Liver (tissue), 7 donors: ENCODE measurements at regions not wholly inside any gene's neighbourhood (a gene's known extent, or its start where the extent isn't known, plus 50 kb on each side); places are given as distances from the start of the nearest gene placed in this dataset.
"Not testable (repeated sequence)": the region's sequence is repeated elsewhere in the genome, so short reads cannot be mapped to it uniquely, and the experiment has no call there.

Experiments used
- DNase-seq: peaks from one replicate; pipeline ENCODE4 v3.0.0-alpha.2; 2017; ENCODE audit warnings: low spot score
- H3K27ac ChIP-seq, 2 donors: one replicate each; pipeline ENCODE4 v1.7.0; 2013; ENCODE audit warnings: inconsistent platforms in 2 of 2, low read length in 2 of 2, control low read depth in 1 of 2, low read depth in 1 of 2, mild to moderate bottlenecking in 1 of 2
- H3K27me3 ChIP-seq, 4 donors: one replicate each; pipeline versions ENCODE4 v1.6.1 to v1.7.0; 2013; ENCODE audit warnings: low read length in 3 of 4, inconsistent platforms in 1 of 4, mild to moderate bottlenecking in 1 of 4, moderate library complexity in 1 of 4; ENCODE audit not compliant: control insufficient read depth in 4 of 4, insufficient read depth in 4 of 4
- H3K36me3 ChIP-seq, 4 donors: one replicate each; pipeline versions ENCODE4 v1.6.1 to v1.7.0; 2013; ENCODE audit warnings: low read length in 3 of 4, mild to moderate bottlenecking in 3 of 4, low read depth in 1 of 4, moderate library complexity in 1 of 4; ENCODE audit not compliant: control insufficient read depth in 4 of 4, insufficient read depth in 3 of 4
- H3K4me1 ChIP-seq, 4 donors: one replicate each; pipeline versions ENCODE4 v1.6.1 to v1.7.0; 2013; ENCODE audit warnings: low read length in 3 of 4, mild to moderate bottlenecking in 3 of 4, moderate library complexity in 1 of 4; ENCODE audit not compliant: control insufficient read depth in 4 of 4, insufficient read depth in 4 of 4
- H3K4me3 ChIP-seq, 3 donors: one replicate each; pipeline versions ENCODE4 v1.6.1 to v1.7.0; 2013; ENCODE audit warnings: low read length in 3 of 3, control low read depth in 1 of 3, low read depth in 1 of 3, mild to moderate bottlenecking in 1 of 3
- H3K9ac ChIP-seq, 2 donors: one replicate each; pipeline ENCODE4 v1.7.0; 2013; ENCODE audit warnings: low read length in 2 of 2, mild to moderate bottlenecking in 2 of 2, moderate library complexity in 2 of 2, control low read depth in 1 of 2, low read depth in 1 of 2
- H3K9me3 ChIP-seq, 4 donors: one replicate each; pipeline versions ENCODE4 v1.6.1 to v1.7.0; 2013; ENCODE audit warnings: low read length in 3 of 4; ENCODE audit not compliant: control insufficient read depth in 4 of 4
- EGR1 ChIP-seq, 2 donors: IDR thresholded peaks; 2 replicates each; pipeline ENCODE4 v1.6.1; 2016 to 2018; ENCODE audit warnings: antibody characterized with exemption in 2 of 2, low read depth in 2 of 2
- FOXA1 ChIP-seq: IDR thresholded peaks from 2 replicates; pipeline ENCODE4 v1.6.1; 2016; ENCODE audit warnings: antibody characterized with exemption
- FOXA2 ChIP-seq: IDR thresholded peaks from 2 replicates; pipeline ENCODE4 v1.6.1; 2016; ENCODE audit warnings: antibody characterized with exemption
- HNF4A ChIP-seq, 2 donors: conservative IDR thresholded peaks; 2 replicates each; pipeline ENCODE4 v1.6.1; 2016; ENCODE audit warnings: antibody characterized with exemption in 2 of 2, mild to moderate bottlenecking in 2 of 2
- HNF4G ChIP-seq: IDR thresholded peaks from 2 replicates; pipeline ENCODE4 v1.6.1; 2016; ENCODE audit warnings: antibody characterized with exemption
- JUND ChIP-seq, 2 donors: IDR thresholded peaks; 2 replicates each; pipeline ENCODE4 v1.6.1; 2016; ENCODE audit warnings: antibody characterized with exemption in 2 of 2
- NR2F2 ChIP-seq: IDR thresholded peaks from 2 replicates; pipeline ENCODE4 v1.6.1; 2016; ENCODE audit warnings: antibody characterized with exemption
- RAD21 ChIP-seq, 2 donors: IDR thresholded peaks; 2 replicates each; pipeline ENCODE4 v1.6.1; 2016; ENCODE audit warnings: antibody characterized with exemption in 2 of 2, mild to moderate bottlenecking in 2 of 2
- SP1 ChIP-seq: IDR thresholded peaks from 2 replicates; pipeline ENCODE4 v1.6.1; 2018; ENCODE audit warnings: antibody characterized with exemption, mild to moderate bottlenecking
- TAF1 ChIP-seq: conservative IDR thresholded peaks from 2 replicates; pipeline ENCODE4 v1.6.1; 2016; ENCODE audit warnings: antibody characterized with exemption, mild to moderate bottlenecking
- YY1 ChIP-seq: IDR thresholded peaks from 2 replicates; pipeline ENCODE4 v1.6.1; 2016; ENCODE audit warnings: antibody characterized with exemption, mild to moderate bottlenecking
- WGBS: extraction: QIAGEN DNeasy Blood & Tissue Kit; methylation state at CpG from one replicate; pipeline ENCODE4 v1.1.7; 2013; 5-methylcytosine and 5-hydroxymethylcytosine counted together
- TF ChIP-seq, protein P1 (sequence below): IDR thresholded peaks from 2 replicates; pipeline ENCODE4 v1.6.1; 2016; ENCODE audit warnings: antibody characterized with exemption
- TF ChIP-seq, protein P2 (sequence below): IDR thresholded peaks from 2 replicates; pipeline ENCODE4 v1.6.1; 2016; ENCODE audit warnings: antibody characterized with exemption
- donor health status: healthy.
- donor health status: healthy.
- donor health status: healthy.
- donor health status: healthy.

DNA sequence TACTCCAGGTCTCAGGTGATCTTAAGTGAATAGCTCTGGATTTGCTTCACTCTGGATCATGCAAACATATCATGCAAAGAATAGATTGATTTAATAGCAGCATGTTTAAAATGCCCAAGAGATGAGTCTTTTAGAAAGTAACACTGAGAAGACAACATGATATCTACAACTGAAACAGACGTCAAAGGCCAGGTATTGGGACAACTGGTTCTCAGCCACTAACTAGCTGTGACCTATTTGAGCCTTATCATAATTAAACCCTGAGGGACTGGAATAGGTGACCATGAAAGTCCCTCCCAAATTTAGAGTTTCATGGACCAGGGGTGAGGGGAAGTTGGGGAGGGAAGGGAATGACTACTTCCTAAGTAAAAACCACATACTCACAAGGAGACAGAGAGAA is 95.7 kb downstream of the NIBAN1 start:
- no peak for DNase-seq
- Histone ChIP-seq H3K27me3 (no peaks in the 10 kb centered on the region), H3K4me1 (no peaks in the 10 kb centered on the region), H3K4me3 (no peak overlapping the region), H3K36me3 (no peaks in the 10 kb centered on the region), H3K27ac (no peak overlapping the region), H3K9me3 (no peaks in the 10 kb centered on the region), H3K9ac (no peak overlapping the region)
- TF ChIP-seq RAD21 (IDR thresholded peaks at IDR 0.05): no peak
- TF ChIP-seq NR2F2: no peak
- no peak for TF ChIP-seq YY1
- no peak for TF ChIP-seq HNF4G
- no peak for TF ChIP-seq FOXA1
- no peak for TF ChIP-seq JUND (IDR thresholded peaks at IDR 0.05)
- TF ChIP-seq EGR1 (IDR thresholded peaks at IDR 0.05; ENCODE audit: low read depth in 2 of 2): no peak
- no peak for TF ChIP-seq SP1
- TF ChIP-seq, protein P1, sequence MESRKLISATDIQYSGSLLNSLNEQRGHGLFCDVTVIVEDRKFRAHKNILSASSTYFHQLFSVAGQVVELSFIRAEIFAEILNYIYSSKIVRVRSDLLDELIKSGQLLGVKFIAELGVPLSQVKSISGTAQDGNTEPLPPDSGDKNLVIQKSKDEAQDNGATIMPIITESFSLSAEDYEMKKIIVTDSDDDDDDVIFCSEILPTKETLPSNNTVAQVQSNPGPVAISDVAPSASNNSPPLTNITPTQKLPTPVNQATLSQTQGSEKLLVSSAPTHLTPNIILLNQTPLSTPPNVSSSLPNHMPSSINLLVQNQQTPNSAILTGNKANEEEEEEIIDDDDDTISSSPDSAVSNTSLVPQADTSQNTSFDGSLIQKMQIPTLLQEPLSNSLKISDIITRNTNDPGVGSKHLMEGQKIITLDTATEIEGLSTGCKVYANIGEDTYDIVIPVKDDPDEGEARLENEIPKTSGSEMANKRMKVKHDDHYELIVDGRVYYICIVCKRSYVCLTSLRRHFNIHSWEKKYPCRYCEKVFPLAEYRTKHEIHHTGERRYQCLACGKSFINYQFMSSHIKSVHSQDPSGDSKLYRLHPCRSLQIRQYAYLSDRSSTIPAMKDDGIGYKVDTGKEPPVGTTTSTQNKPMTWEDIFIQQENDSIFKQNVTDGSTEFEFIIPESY: no peak
- 87% methylated on average over 1 of the region's 1 CpG for WGBS

DNA sequence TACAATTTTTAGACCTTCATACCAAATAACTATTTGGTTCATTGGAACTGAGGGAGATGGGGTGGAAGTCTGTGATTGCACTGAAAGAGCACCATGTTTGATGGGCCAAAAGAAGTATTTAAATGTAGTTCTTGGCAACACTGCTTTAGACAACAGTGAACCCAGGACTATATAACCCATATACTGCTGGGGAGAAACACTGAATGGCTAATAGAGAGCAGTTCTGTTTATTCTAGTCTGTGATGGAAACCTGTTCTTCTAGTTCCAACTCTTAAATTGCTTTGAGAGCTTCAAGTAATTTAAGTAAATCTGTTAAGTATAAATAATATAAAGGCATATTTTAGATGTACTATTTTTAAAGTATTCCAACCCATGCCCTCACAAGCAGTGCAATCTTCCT is 96.3 kb downstream of the NIBAN1 start:
- TF ChIP-seq JUND (IDR thresholded peaks at IDR 0.05) (no peak), SP1 (no peak), FOXA2 (no peak), HNF4A (conservative IDR thresholded peaks at IDR 0.05) (no peak), NR2F2 (no peak), HNF4G (no peak), TAF1 (no peak), FOXA1 (no peak), YY1 (no peak)
- DNase-seq: no peak
- no peak overlapping the region for H3K27ac ChIP-seq
- H3K27me3 ChIP-seq: no peaks in the 10 kb centered on the region
- H3K9ac ChIP-seq: no peak overlapping the region
- no peaks in the 10 kb centered on the region for H3K4me1 ChIP-seq
- H3K4me3 ChIP-seq: no peak overlapping the region
- no peaks in the 10 kb centered on the region for H3K9me3 ChIP-seq
- no peaks in the 10 kb centered on the region for H3K36me3 ChIP-seq

DNA sequence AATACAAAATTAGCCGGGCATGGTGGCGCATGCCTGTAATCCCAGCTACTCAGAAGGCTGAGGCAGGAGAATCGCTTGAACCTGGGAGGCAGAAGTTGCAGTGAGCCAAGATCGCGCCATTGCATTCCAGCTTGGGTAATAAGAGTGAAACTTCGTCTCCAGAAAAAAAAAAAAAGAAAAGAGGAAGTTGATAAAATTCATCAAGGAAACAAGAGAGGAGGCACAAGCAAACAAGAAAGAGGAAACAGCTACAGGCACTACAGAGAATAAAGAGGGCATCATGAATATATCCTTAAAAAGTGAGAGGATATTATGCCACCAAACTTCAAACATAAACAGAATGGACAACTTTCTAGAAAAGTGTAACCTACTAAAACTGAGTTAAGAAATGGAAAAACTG is 98.3 kb downstream of the NIBAN1 start:
- not testable (repeated sequence) for H3K4me1 ChIP-seq, H3K9ac ChIP-seq, H3K9me3 ChIP-seq, H3K27ac ChIP-seq, H3K36me3 ChIP-seq, H3K27me3 ChIP-seq, H3K4me3 ChIP-seq, DNase-seq
- WGBS: 75% methylated on average over 6 of the region's 6 CpGs

DNA sequence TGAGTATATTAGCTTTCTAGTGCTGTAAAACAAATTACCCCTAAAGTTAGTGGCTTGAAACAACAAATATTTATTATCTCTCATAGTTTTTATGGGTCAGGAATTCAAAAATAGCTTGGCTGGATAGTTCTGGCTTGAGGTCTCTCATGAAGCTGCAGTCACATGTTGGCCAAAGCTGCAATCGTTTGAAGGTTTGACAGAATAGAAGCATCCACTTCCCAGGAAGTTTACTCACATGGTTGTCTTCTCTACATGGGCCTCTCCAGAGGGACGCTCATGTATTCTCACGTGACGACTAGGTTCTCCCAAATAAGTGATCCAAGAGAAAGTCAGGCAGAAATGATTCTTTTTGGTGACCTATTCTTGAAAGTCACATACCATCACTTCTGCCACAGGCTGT is 99.1 kb downstream of the NIBAN1 start:
- TF ChIP-seq, protein P2, sequence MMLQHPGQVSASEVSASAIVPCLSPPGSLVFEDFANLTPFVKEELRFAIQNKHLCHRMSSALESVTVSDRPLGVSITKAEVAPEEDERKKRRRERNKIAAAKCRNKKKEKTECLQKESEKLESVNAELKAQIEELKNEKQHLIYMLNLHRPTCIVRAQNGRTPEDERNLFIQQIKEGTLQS: no peak
- 75% methylated on average over 4 of the region's 4 CpGs for WGBS
- Histone ChIP-seq H3K4me3 (no peak overlapping the region), H3K4me1 (no peaks in the 10 kb centered on the region), H3K9ac (no peak overlapping the region), H3K27me3 (peaks cover 0 to 6% (median 0%) of the 10 kb centered on the region in 4 donors), H3K9me3 (no peaks in the 10 kb centered on the region), H3K27ac (no peak overlapping the region), H3K36me3 (no peaks in the 10 kb centered on the region)
- no peak for DNase-seq
